ENCODE measurements at regions not wholly inside any gene's neighbourhood (a gene's known extent, or its start where the extent isn't known, plus 50 kb on each side); places are given as distances from the start of the nearest gene placed in this dataset.

DNA sequence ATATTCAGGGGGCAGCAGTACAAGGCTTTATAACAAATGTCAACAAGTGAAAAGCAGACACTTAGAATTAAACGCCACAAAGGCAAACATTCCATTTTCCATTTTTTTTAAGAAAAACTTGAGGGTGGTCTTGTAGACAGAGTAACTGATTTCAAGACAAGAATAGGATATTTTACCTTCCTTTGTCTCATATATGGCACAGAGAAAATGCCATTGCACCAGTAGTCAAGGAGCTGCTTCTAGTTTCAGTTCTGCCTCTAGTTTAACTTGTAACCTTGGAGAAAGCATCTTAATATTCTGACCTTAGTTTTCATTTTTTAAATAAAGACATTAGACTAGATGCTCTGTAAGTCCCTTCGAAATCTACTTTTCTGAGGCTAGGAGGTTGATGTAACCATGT, 355.3 kb upstream of the KCNN2 start:
- ATAC-seq (no peak), DNase-seq (no peak)
- Histone ChIP-seq H3K27ac (no peak overlapping the region), H3K9me3 (no peaks in the 10 kb centered on the region), H3K27me3 (ENCODE audit: insufficient read depth in 3 of 3, low read length in 2 of 3) (no peaks in the 10 kb centered on the region), H3K4me3 (no peak overlapping the region), H3K36me3 (ENCODE audit: insufficient read depth in 1 of 2, low read depth in 1 of 2) (no peaks in the 10 kb centered on the region), H3K4me1 (no peaks in the 10 kb centered on the region)
- TF ChIP-seq, protein P1, sequence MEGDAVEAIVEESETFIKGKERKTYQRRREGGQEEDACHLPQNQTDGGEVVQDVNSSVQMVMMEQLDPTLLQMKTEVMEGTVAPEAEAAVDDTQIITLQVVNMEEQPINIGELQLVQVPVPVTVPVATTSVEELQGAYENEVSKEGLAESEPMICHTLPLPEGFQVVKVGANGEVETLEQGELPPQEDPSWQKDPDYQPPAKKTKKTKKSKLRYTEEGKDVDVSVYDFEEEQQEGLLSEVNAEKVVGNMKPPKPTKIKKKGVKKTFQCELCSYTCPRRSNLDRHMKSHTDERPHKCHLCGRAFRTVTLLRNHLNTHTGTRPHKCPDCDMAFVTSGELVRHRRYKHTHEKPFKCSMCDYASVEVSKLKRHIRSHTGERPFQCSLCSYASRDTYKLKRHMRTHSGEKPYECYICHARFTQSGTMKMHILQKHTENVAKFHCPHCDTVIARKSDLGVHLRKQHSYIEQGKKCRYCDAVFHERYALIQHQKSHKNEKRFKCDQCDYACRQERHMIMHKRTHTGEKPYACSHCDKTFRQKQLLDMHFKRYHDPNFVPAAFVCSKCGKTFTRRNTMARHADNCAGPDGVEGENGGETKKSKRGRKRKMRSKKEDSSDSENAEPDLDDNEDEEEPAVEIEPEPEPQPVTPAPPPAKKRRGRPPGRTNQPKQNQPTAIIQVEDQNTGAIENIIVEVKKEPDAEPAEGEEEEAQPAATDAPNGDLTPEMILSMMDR (IDR thresholded peaks at IDR 0.05): no peak
- 31 to 53% (median 52%) methylated on average over 2 of the region's 2 CpGs for WGBS, 3 donors
- intact Hi-C loops (cut with DNase I): no loop called here

DNA sequence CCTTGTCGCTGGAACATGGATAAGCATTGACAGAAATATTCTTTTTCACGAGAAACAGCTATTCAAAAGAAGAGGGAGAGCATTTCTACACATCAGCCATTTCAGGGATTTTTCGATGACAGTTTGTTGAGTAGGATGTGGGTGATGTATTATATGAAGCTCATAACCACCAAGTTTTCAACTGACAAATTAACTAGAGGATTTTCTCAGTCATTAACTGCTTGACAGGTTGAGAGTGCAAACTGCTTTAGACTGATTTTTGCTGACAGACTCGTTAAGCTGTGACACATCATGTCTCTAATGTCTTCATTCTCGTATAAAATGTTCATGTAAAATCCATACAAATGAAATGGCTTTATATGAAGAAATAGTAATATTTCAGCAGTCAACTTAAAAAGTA, 354.2 kb upstream of the KCNN2 start:
- intact Hi-C loops (cut with DNase I): no loop called here
- ATAC-seq: no peak

DNA sequence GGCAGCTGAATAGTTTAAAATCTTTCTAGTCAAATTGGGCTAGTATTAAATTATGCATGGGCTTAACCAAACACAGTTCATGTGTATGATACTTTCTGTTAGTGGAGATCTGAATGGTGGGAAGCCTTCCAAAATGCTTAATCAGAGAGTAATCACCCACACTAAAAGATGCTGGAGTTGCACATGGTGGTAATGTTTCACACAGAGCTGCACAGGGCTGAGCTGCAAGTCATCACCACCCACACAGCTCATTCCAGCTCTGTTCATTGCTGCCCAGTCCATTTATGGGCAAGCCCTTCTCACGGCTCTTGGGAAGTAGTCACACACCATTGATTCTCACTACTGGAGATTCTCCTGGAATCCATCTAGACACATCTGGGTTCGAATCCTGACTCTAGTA, 351.5 kb upstream of the KCNN2 start:
- 48 to 56% (median 56%) methylated on average over 2 of the region's 2 CpGs for WGBS, 3 donors
- ATAC-seq: no peak
- intact Hi-C loops (cut with DNase I): loop anchor here in 1 of 2 donors (10.0 kb wide), 1 partner anchor 294 kb away; no protein-coding TSS in a partner anchor

More for the DNA sequence above, 354.2 kb upstream of the KCNN2 start:
- Histone ChIP-seq H3K9me3 (no peaks in the 10 kb centered on the region), H3K27me3 (ENCODE audit: insufficient read depth in 3 of 3, low read length in 2 of 3) (no peaks in the 10 kb centered on the region), H3K27ac (no peak overlapping the region), H3K36me3 (ENCODE audit: insufficient read depth in 1 of 2, low read depth in 1 of 2) (no peaks in the 10 kb centered on the region), H3K4me3 (no peak overlapping the region), H3K4me1 (no peaks in the 10 kb centered on the region)
- TF ChIP-seq, protein P1 (IDR thresholded peaks at IDR 0.05): no peak
- DNase-seq: no peak
- 71 to 74% (median 74%) methylated on average over 5 of the region's 5 CpGs for whole genome bisulfite sequencing, 3 donors

DNA sequence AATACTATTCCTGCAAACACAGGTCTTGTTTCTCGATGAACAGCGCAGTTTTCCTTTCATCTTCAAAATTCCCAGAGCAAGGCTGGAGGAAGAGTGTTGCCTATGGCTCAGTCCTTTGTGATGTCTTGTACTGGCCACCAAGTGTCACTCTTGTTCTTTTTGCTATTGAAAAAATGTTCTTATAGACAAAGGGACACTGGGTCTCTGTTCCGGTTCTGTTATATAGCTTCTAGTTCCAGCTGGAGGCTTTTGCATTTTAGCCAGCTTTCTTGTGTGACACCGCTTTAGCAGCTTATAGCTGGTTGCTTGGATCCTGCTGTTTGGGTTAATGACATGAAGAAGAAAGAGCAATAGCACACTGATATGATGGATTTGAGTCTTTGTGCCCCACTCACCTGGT, 343.7 kb upstream of the KCNN2 start:
- H3K27me3 ChIP-seq (ENCODE audit: insufficient read depth in 3 of 3, low read length in 2 of 3): peaks cover 0 to 2% (median 0%) of the 10 kb centered on the region in 3 donors
- H3K9me3 ChIP-seq: no peaks in the 10 kb centered on the region
- intact Hi-C loops (cut with DNase I): loop anchor here (5.0 to 10.0 kb wide), 2 partner anchors 287 to 434 kb away; no protein-coding TSS in a partner anchor
- H3K27ac ChIP-seq: no peak overlapping the region
- no peak overlapping the region for H3K4me3 ChIP-seq
- no peak for DNase-seq
- H3K36me3 ChIP-seq (ENCODE audit: insufficient read depth in 1 of 2, low read depth in 1 of 2): no peaks in the 10 kb centered on the region
- no peaks in the 10 kb centered on the region for H3K4me1 ChIP-seq
- 42 to 53% (median 45%) methylated on average over 4 of the region's 4 CpGs for WGBS, 3 donors
- TF ChIP-seq, protein P1 (IDR thresholded peaks at IDR 0.05): peak; percentile 57
- peak in 2 of 4 donors; percentile 55 to 77 for ATAC-seq

More for the DNA sequence above, 351.5 kb upstream of the KCNN2 start:
- no peaks in the 10 kb centered on the region for H3K4me1 ChIP-seq
- H3K9me3 ChIP-seq: no peaks in the 10 kb centered on the region
- H3K36me3 ChIP-seq (ENCODE audit: insufficient read depth in 1 of 2, low read depth in 1 of 2): no peaks in the 10 kb centered on the region
- no peak for DNase-seq
- H3K27me3 ChIP-seq (ENCODE audit: insufficient read depth in 3 of 3, low read length in 2 of 3): no peaks in the 10 kb centered on the region
- no peak overlapping the region for H3K4me3 ChIP-seq
- no peak overlapping the region for H3K27ac ChIP-seq
- TF ChIP-seq, protein P1 (IDR thresholded peaks at IDR 0.05): no peak

DNA sequence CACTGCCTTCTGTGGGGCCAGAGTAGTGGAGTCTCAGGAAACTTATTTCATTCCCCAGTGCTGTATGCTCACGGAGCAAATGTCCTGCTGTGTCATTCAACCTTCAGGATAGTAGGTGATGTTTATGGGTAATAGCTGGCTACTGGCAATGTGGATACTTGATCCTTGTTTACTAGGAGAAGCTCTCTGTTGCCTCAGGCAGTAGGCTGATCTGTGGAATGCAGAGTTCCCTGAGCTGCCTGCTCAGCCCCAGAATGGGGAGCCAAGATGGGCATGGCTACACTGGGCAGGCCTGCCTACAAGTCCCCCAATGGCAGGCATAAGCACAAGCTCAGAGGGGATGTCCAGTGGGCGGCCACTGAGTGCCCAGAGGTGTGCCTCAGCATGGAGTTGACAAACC, 323.1 kb upstream of the KCNN2 start:
- WGBS, 3 donors: 56 to 73% (median 60%) methylated on average over 2 of the region's 2 CpGs
- H3K27me3 ChIP-seq (ENCODE audit: insufficient read depth in 3 of 3, low read length in 2 of 3): no peaks in the 10 kb centered on the region
- H3K4me3 ChIP-seq: no peak overlapping the region
- H3K27ac ChIP-seq: no peak overlapping the region
- H3K4me1 ChIP-seq: no peaks in the 10 kb centered on the region
- H3K9me3 ChIP-seq: no peaks in the 10 kb centered on the region
- DNase-seq (no peak), ATAC-seq (peak in 1 of 4 donors; percentile 48)
- intact Hi-C loops (cut with DNase I): no loop called here
- no peaks in the 10 kb centered on the region for H3K36me3 ChIP-seq (ENCODE audit: insufficient read depth in 1 of 2, low read depth in 1 of 2)
- TF ChIP-seq, protein P1 (IDR thresholded peaks at IDR 0.05): no peak
